HG02970 (cell line): ENCODE measurements at regions not wholly inside any gene's neighbourhood (a gene's known extent, or its start where the extent isn't known, plus 50 kb on each side); places are given as distances from the start of the nearest gene placed in this dataset.
"Not testable (repeated sequence)": the region's sequence is repeated elsewhere in the genome, so short reads cannot be mapped to it uniquely, and the experiment has no call there.

Source experiments
- ATAC-seq: cut with Tn5 transposase; IDR thresholded peaks from one replicate; pipeline ENCODE4 v1.9.1; 2021; ENCODE audit warnings: mild to moderate bottlenecking, moderate library complexity, moderate number of reproducible peaks; ENCODE audit not compliant: unreplicated experiment, low FRiP score

DNA sequence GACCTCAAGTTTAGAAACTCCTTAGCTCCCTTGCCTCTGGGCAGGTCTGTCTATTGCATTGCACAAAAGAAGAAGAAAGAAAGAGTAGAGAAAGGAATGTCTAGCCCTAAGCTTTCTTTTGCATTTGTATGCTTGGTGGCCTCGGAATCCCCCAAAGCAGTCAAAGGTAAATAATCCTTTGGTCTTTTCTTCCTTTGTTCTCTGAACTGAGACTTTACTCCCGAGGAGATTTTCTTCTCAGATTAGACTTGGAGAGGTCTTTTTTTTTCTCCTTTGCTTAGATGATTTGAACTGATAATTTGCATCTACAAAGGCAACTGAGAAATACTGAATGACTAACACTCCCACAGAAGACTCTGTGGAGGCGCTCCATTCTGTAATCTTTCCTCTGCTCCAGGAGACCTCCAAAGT, 93.2 kb downstream of the AKR1D1 start:
- no peak for ATAC-seq

DNA sequence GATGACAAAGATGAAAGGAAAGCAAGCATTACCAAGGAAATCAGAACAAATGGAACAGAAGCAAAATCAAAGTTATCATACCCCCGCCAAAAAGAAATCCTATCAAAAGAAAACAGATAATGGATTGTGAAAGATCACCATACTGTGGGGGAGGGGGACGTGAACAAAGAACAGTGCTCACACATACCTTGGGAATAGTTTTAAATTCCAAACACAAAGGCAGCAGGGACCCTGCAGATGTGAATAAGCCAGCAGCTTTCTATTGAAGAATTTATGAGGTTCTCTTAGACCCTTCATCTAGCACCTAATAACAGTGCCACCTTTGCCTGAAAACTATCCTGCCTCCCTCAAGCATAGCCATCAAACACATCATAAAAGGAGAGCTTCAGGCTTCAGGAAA, 94.0 kb downstream of the AKR1D1 start:
- ATAC-seq: no peak

DNA sequence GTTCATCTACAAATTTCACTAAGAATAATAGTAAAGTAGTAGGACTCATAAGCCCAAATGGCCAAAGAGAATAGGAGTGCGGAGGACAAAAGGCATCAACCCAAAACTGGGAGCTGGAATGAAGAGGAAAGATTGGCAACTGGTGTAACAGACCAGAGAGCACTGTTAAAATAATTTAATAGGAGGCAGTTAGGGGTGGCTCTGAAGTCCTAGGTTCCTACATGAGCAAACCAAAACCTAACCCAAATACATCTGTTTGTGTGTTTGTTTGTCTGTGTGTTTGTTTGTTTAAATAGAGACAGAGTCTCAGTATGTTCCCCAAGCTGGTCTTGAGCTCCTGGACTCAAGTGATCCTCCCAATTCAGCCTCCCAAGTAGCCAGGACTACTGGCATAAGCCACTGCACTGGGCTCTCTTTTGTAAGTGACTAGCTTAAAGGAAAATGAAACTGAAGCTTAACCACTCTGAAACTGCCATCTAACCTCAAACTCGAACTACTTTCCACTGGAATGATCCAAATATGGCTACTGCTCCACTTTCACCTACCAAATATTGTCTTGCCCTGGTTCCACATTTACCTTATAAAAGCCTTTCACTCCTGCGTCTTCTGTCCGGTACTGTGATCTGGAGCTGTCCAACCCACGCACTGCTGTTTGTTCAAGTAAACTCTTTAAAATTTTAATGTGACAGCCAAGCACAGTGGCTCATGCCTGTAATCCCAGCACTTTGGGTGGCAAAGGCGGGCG, 94.9 kb downstream of the AKR1D1 start:
- ATAC-seq: peak; percentile 80

DNA sequence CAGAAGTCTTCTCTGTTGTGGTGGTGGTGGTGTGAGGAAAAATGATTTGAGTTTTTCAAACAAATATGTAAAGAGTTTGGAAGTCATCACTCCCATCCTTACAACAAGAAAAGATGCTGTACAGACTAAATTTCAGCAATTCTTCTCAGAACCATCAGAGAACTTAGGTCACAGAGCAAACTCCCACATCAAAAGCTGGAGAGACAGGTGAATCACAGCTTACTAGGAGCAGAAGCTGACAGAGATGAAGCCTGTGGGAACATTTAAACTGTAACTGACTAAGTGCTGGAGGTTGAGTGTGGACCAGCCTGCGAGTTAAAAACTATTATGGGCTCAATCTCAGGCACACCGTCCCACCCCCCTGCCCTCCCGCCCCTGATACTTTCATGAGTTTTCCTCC, 97.3 kb downstream of the AKR1D1 start:
- ATAC-seq: no peak

DNA sequence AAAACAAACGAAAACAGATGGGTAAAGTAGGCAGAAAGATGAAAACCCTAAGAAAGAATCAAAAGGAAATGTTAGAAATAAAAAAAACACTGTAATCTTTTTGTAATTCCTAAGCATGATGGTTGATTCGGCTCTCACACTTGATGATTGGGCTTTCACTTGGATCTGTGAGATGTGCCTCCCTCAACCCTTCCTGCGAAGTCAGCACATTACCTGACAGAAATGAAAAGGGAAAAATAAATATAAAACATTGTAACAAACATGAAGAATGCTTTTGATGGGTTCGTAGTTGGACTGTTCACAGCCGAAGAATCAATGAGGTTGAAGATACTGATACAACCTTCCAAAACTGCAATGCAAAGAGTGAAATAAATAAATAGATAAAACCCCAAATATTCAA, 99.8 kb downstream of the AKR1D1 start:
- no peak for ATAC-seq

DNA sequence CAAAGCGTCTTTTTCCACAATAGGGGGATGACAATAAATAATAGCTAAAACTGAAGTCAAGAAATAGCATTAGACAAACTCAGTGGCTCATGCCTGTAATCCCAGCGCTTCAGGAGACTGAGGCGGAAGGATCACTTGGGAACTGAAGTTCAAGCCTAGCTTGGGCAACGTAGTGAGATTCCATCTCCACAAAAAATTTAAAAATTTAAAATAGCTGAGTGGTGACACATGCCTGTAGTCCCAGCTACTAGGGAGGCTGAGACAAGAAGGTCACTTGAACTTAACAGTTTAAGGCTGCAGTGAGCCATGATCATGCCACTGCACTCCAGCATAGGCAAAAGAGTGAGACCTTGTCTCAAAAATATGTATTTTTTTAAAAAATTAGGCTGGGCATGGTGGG, 107.9 kb downstream of the AKR1D1 start:
- ATAC-seq: no peak

DNA sequence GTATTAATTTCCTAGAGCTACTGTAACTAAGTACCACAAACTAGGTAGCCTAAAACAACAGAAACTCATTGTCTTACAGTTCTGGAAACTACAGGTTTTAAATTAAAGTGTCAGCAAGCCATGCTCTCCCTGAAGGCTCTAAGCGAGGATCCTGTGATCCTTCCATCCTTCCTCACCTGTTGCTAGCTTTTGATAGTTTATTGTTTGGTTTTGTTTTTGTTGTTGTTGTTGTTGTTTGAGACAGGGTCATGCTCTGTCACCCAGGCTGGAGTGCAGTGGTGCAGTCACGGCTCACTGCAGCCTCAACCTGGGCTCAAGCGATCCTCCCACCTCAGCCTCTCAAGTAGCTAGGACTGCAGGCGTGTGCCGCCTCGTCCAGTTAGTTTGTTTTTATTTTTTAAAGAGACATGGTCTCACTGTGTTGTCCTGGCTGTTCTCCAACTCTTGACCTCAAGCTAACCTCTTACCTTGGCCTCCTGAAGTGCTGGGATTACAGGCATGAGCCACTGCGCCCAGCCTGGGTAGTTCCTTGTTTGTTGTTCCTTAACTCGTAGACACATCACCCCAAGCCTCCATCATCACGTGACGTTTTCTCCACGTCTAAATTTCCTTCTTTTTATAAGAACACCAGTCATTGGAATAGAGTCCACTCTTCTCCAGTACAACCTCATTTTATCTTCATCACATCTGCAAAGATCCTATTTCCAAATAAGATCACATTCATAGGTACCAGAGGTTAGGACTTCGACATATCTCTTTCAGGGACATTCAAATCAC, 109.1 kb downstream of the AKR1D1 start:
- no peak for ATAC-seq

DNA sequence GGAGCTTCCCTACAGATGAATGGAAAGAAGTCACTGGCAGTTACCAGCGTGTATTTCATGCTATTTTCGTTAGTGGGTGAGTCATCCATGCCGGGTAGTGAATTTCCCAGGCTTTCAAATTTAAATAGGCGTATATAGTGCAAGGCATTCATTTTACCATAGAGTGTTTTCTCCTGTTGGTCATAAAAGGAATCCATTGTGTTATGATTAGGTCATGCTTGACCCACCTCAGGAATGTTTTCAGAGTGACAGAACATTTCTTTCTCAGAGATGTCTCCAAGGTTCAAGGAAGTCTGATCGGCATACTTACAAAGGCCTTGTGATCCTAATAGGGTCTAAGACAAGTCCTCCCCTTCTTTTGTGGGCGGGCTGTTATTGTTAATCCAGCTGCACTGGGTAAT, 110.7 kb downstream of the AKR1D1 start:
- ATAC-seq: no peak

DNA sequence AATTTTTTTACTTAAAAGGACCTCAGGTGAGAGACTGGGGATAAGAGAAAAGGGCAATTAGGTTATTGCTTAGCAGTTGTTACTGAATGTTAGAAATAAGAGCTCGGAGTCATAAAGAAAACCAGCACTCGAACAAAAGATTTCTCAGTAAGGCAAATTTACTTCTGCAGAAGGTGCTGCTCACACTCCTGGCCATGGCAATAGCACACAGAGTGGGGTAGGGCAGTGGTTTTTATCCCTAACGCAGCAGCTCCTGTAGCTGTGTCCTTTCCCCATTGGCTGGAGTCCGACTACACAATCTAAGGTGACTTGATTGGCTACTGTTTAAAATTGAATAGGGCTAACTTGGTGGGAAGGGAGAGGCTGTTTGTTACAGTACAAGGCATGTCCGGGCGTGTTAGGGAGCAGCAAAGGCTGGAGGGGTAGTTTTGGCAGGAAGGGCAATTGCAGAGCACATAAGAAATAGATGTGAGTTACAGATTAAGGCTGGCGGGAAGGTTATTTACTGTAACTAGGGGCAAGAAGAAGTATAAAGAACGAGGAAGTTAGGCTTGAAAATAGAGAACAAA, 112.1 kb downstream of the AKR1D1 start:
- no peak for ATAC-seq

DNA sequence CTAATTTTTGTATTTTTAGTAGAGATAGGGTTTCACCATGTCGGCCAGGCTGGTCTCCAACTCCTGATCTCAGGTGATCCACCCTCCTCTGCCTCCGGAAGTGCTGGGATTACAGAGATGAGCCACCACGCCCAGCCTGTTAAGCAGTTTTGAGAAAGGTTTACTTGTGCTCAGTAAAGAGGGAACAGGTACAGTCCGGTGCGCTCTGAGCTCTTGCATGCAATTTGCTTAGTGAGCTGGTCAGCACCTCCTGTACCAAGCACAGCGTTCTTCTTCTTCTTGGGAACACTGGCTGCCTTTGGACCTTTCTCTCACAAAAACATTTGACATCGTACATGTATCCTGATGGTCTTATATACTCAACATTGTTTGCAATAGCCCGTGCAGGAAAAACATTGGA, 118.3 kb downstream of the AKR1D1 start:
- no peak for ATAC-seq

DNA sequence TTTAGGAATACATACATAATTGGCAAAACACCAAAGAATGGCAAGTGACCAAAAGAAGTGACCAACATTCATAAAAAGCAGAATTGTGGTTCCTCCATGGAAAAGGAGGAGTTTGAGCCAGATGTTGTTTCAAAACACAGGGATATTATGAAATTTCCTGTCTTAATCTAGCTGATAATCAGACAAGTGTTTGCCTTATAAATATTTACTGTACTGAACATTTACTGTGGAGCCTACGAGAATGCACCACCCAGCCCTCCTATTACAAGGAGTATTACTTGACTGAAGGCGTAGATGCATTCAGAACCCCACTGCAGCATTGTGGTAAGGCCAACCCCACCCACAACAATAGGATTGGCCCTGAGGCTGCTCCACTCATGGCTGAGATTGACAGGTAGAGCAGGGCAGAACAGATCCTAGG, 118.9 kb downstream of the AKR1D1 start:
- ATAC-seq: no peak

DNA sequence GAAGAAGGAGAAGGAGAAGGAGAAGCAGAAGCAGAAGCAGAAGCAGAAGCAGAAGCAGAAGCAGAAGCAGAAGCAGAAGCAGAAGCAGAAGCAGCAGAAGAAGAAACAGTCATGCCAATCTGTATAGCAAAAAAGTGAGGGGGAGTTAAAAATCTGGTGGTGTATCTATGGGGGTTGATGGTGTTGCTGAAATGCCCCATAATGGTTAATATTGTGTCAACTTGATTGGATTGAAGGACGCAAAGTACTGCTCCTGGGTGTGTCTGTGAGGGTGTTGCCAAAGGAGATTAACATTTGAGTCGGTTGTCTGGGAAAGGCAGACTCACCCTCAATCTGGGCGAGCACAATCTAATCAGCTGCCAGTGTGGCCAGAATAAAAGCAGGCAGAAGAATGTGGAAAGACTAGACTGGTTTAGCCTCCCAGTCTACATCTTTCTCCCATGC, 120.3 kb downstream of the AKR1D1 start:
- not testable (repeated sequence) for ATAC-seq

DNA sequence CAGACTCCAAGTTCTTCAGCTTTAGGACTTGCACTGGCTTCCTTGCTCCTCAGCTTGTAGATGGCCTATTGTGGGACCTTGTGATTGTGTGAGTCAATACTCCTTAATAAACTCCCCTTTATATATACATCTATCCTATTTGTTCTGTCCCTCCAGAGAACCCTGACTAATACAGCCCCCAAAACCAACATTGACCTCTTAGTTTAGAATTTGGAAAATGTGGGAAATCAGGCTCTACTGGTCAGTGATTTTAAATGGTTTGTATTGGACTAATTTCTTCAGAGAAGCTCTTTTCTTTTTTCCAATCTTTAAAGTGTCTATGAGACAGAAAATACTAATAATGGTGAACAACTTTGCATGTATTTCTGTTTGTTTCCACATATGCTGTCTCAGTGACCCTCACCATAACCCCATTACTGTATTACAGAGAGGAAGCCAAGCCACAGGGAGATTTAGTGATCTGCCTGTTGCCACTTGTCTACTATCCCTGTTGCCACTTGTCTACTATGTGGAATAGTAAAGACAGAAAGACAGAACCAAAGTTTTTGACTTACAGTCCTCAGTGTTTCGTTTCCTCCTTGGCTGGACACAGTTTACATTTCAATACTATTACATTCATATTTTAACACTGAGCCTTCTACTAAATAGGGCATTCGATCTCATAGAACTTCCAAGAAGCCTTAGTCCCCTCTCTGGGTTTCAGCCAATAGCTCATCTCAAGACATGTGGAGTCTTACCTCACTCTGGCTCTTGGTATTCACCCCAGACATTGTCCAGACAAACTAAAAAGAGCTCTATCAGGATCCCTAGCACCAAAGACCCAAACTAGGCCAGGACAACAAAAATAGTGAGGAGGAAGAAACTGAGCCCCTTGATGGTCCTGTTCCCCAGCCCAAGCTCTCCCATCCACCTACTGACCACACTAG, 121.0 kb downstream of the AKR1D1 start:
- no peak for ATAC-seq

DNA sequence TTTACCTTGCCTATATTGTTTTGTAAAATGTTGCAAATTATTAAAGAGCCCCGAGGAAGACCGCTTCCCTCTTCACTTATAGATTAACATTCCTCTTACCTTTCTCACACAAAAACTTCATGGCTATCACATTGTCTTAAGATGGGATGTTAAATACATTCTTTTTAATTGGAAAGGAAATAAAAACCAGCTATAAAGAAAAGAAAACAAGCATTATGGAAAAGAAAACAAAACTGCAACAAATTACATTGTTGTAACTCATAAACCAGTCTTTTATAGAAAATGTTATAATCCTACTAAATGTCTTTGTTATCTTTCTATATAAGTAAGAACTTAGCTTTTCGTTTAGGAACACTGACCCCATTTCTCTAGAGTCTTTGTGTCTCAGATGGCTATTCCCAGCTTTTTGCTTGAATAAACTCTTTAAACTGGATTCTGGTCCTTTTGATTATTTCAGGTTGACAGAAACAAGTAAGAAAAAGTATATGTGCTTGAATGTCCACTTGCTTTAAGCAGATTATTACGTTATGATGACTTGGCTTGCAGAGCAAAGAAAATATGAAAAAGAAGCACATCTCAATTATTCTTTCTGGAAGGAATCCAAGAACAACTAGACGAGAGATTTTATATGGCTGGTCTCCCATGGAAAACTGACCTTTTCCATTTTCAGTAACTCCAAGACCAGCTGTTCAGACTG, 128.2 kb downstream of the AKR1D1 start:
- ATAC-seq: no peak

DNA sequence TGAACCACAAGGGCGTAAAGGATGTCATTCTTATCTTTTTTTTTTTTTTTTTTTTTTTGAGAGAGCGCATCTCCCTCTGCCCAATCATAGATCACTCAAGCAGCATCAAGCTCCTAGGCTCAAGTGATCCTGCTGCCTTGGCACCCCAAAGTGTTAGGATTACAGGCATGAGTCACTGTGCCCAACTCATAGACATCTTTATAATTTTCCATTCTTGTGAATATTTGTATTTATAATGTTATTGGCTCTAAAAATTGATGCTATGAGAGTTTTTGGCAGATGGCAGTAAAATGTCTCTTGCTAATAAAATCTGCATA, 128.7 kb downstream of the AKR1D1 start:
- no peak for ATAC-seq

DNA sequence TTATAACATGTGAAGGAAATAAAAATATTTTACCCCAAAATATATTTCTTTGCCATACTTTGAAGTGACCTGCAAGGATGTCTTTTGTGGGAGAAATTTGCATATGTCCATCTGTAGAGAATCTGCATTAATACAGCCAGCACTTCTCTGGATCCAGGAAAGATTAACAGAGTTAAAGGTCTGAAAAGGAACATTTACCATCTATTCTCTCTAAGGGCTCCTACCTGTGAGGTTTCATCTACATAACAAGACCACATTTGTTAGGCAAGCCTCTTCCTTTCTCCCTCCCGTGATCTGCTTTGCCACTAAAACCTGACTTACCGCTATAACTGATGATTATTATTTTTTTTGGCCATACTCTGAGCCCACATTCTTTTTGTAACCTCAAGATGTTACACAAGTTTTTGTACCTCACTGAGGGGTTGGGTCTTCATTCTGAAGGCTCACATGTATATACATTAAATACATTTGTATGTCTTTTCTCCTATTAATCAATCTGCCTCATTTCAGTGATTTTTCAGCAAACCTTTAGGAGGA, 129.4 kb downstream of the AKR1D1 start:
- no peak for ATAC-seq

DNA sequence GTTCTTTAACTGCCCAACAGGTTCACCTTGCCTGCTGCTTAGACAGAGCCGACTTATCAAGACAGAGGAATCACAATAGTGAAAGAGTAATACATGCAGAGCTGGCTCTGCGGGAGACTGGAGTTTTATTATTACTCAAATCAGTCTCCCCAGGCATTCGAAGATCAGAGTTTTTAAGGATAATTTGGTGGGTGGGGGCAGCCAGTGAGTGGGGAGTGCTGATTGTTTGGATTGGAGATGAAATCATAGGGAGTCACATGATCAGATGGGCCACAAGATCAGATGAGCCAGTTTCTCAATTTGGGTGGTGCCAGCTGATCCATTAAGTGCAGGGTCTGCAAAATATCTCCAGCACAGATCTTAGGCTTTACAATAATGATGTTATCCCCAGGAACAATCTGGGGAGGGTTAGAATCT, 131.3 kb downstream of the AKR1D1 start:
- ATAC-seq: no peak

DNA sequence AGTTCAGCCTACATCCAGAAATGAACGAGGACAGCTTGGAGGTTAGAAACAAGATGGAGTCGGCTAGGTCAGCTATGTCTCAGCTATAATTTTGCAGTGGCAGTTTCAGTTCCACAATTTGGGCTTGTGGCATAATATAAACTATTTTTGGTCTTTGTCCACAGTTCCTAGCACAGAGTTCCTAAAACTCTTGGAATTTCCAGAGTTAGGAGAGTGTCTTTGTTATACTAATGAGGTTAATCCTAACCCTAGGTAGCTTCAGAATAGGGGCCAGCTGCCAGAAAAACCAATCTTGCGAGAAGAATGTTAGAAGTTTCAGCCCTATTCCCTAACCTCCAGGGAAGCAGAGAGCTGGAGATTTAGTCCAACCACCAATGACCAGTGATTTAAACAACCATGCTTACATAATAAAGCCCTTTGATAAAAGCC, 131.9 kb downstream of the AKR1D1 start:
- no peak for ATAC-seq

DNA sequence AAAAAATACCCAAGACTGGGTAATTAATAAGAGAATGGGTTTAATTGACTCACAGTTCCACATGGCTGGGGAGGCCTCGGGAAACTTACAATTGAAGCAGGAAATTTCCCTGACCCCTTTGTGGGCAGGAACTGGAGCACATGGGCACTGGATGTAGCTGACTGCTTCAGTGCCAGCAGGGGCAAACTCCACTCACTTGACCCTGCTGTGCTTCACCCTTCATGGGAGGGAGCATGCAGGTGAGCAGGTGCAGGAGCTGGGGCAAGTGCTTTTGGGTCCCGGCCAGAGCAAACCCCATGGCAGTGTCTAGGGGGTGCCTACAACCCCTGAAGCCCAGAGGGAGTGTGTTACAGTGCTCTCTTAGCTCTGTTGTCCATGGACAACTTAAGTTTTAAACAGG, 132.6 kb downstream of the AKR1D1 start:
- ATAC-seq: no peak

DNA sequence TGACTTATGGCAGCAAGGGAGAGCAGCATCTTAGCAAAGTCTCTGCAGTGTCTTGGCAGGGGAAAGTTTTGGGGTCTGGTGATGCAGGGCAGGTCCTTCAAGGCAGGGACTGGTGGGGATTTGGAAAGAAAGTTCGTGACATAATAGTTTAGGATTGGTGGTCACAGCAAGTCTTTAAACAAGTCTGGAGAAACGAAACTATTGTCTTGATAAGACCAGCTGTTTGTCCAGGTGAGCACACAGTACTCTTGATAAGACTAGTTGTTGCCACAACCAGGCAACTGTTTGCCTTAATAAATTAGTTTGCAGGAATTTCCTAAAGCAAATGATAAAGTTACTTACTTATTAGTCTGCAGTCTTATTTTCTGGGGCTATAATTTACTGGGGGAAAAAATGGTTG, 136.1 kb downstream of the AKR1D1 start:
- ATAC-seq: no peak
